HepG2 (cell line): ENCODE measurements at regions not wholly inside any gene's neighbourhood (a gene's known extent, or its start where the extent isn't known, plus 50 kb on each side); places are given as distances from the start of the nearest gene placed in this dataset.
A peak's percentile ranks its signal among the peaks of the same experiment; 100 is the strongest.

ENCODE experiments used
- ATAC-seq: fragments of 200-7000 bp; cut with Tn5 transposase; 3 replicates; pipeline ENCODE4 v1.9.1; 2020; ENCODE audit warnings: mild to moderate bottlenecking, moderate library complexity
- BruUV-seq: library from RNA; stranded (reverse); fragments of 400-500 nt; replicated peaks from 2 replicates; lab custom pipeline; 2021; lab: Mats Ljungman, UMichigan
- CTCF ChIA-PET: fragments of 300-600 bp; formaldehyde crosslinking; extraction: SDS; loops from one replicate; lab custom pipeline; 2021; ENCODE audit warnings: low total read pairs, inconsistent platforms, low intra/inter-chr PET ratio; lab: Yijun Ruan, JAX
- POLR2A ChIA-PET: fragments of 350-600 bp; sonication (Branson Sonifier 250); formaldehyde crosslinking; loops from one replicate; lab custom pipeline; 2020; ENCODE audit warnings: antibody characterized with exemption, inconsistent platforms; lab: Yijun Ruan, JAX
- DNase-seq: peaks from one replicate; pipeline ENCODE4 v3.0.0-alpha.2; 2015; ENCODE audit warnings: low spot score
- FAIRE-seq: peaks from 3 replicates; lab custom pipeline; 2011; peaks lifted over from hg19 to GRCh38; lab: Jason Lieb, UNC
- H2AFZ ChIP-seq: one replicate; pipeline ENCODE4 v1.6.1; 2011; ENCODE audit warnings: low read length, inconsistent platforms
- H3K27ac ChIP-seq: fragments of 300-600 bp; 3 replicates; pipeline ENCODE4 v1.8.0; 2011; ENCODE audit warnings: mixed run types, mild to moderate bottlenecking, mixed read lengths, low read length, inconsistent platforms; ENCODE audit not compliant: insufficient read depth; ENCODE audit errors: extremely low read length
- H3K27me3 ChIP-seq, 2 experiments: fragments of 200-600 bp in 1 of 2; 2 replicates in 1 of 2; 3 replicates in 1 of 2; pipeline versions ENCODE4 v1.6.0 to v1.8.0; 2011; ENCODE audit warnings: low read length in 2 of 2, mild to moderate bottlenecking in 2 of 2, moderate library complexity in 2 of 2, inconsistent platforms in 1 of 2; ENCODE audit not compliant: insufficient read depth in 2 of 2, control insufficient read depth in 1 of 2
- H3K36me3 ChIP-seq, 2 experiments: fragments of 200-600 bp in 1 of 2; replicated peaks in 1 of 2; 2 replicates in 1 of 2; 3 replicates in 1 of 2; pipeline versions ENCODE4 v1.5.1 to v1.8.0; 2011; ENCODE audit warnings: low read length in 2 of 2, inconsistent platforms in 1 of 2; ENCODE audit not compliant: insufficient read depth in 2 of 2, control insufficient read depth in 1 of 2
- H3K4me1 ChIP-seq: 2 replicates; pipeline ENCODE4 v1.5.1; 2012; ENCODE audit warnings: low read length, inconsistent platforms; ENCODE audit not compliant: insufficient read depth
- H3K4me2 ChIP-seq: 2 replicates; pipeline ENCODE4 v1.6.0; 2011; ENCODE audit warnings: low read depth, low read length, inconsistent platforms
- H3K4me3 ChIP-seq, 3 experiments: fragments of 200-600 bp in 1 of 3; sonication (generic), shearing (Covaris generic) in 1 of 3; replicated peaks in 1 of 3; 2 replicates each; pipeline ENCODE4 v1.5.1; 2011 to 2016; ENCODE audit warnings: low read length in 3 of 3, inconsistent platforms in 2 of 3, low read depth in 2 of 3, mild to moderate bottlenecking in 2 of 3, control low read depth in 1 of 3, mixed read lengths in 1 of 3; ENCODE audit not compliant: insufficient read depth in 1 of 3
- H3K79me2 ChIP-seq: one replicate; pipeline ENCODE4 v1.6.1; 2011; ENCODE audit warnings: low read length, inconsistent platforms; ENCODE audit not compliant: insufficient read depth
- H3K9ac ChIP-seq: 2 replicates; pipeline ENCODE4 v1.6.0; 2011; ENCODE audit warnings: mild to moderate bottlenecking, low read depth, low read length, inconsistent platforms; ENCODE audit not compliant: insufficient read depth
- H3K9me3 ChIP-seq: 2 replicates; pipeline ENCODE4 v1.5.1; 2012; ENCODE audit warnings: mild to moderate bottlenecking, low read length
- H4K20me1 ChIP-seq: 2 replicates; pipeline ENCODE4 v1.6.0; 2011; ENCODE audit warnings: inconsistent platforms, mild to moderate bottlenecking, low read length, moderate library complexity; ENCODE audit not compliant: insufficient read depth
- JDP2 ChIP-seq: sonication (generic); formaldehyde crosslinking; IDR thresholded peaks from 2 replicates; pipeline ENCODE4 v1.8.1; 2022; ENCODE audit warnings: missing genetic modification reagents, borderline replicate concordance
- KDM4B ChIP-seq: sonication (generic); formaldehyde crosslinking; IDR thresholded peaks from 2 replicates; pipeline ENCODE4 v1.4.0; 2020; ENCODE audit warnings: missing genetic modification reagents
- KDM5A ChIP-seq: fragments of 200-600 bp; sonication (generic); IDR thresholded peaks from 2 replicates; pipeline ENCODE4 v1.7.0; 2018; ENCODE audit warnings: antibody characterized with exemption, mild to moderate bottlenecking, low read length, borderline replicate concordance
- MTA3 ChIP-seq: sonication (generic); formaldehyde crosslinking; IDR thresholded peaks from 2 replicates; pipeline ENCODE4 v1.4.0; 2020; ENCODE audit warnings: missing genetic modification reagents
- NFE2 ChIP-seq: sonication (generic); formaldehyde crosslinking; IDR thresholded peaks from 2 replicates; pipeline ENCODE4 v1.4.0; 2020; ENCODE audit warnings: missing genetic modification reagents
- PLRG1 ChIP-seq: fragments of 450-650 bp; conservative IDR thresholded peaks from 2 replicates; pipeline ENCODE4 v1.6.1; 2016
- RAD51 ChIP-seq: fragments of 450-650 bp; IDR thresholded peaks from 2 replicates; pipeline ENCODE4 v1.6.1; 2016; ENCODE audit warnings: borderline replicate concordance
- SPEN ChIP-seq: sonication (generic); formaldehyde crosslinking; IDR thresholded peaks from 2 replicates; pipeline ENCODE4 v1.5.1; 2020; ENCODE audit warnings: low read depth, mild to moderate bottlenecking, missing genetic modification reagents
- U2AF1 ChIP-seq: fragments of 200-400 bp; formaldehyde crosslinking; optimal IDR thresholded peaks from 2 replicates; pipeline ENCODE3; 2017; ENCODE audit warnings: mild to moderate bottlenecking, low read depth, low read length
- ZNF256 ChIP-seq: sonication (generic); formaldehyde crosslinking; conservative IDR thresholded peaks from 2 replicates; pipeline ENCODE4 v1.4.0; 2020; ENCODE audit warnings: missing genetic modification reagents
- ZNF670 ChIP-seq: sonication (generic); formaldehyde crosslinking; IDR thresholded peaks from 2 replicates; pipeline ENCODE4 v1.8.0; 2022; ENCODE audit warnings: mild to moderate bottlenecking, missing genetic modification reagents, borderline replicate concordance
- ZNF777 ChIP-seq: sonication (generic); formaldehyde crosslinking; IDR thresholded peaks from 2 replicates; pipeline ENCODE4 v1.4.0; 2020; ENCODE audit warnings: missing genetic modification reagents
- WGBS: methylation state at CpG from one replicate; pipeline ENCODE4 v1.1.6; 2017; ENCODE audit warnings: low lambda C conversion rate; 5-methylcytosine and 5-hydroxymethylcytosine counted together
- in situ Hi-C: cut with HindIII; loops from 2 replicates; pipeline ENCODE4 v1.10.0; 2017; ENCODE audit warnings: low pct_unique_long_range_greater_than_20kb; ENCODE audit not compliant: extremely low pct_ligation_motif_present
- intact Hi-C: fragments of 100-400 bp; cut with micrococcal nuclease; formaldehyde crosslinking; loops from one replicate; pipeline ENCODE4 v1.10.0; 2022; ENCODE audit not compliant: unreplicated experiment

DNA sequence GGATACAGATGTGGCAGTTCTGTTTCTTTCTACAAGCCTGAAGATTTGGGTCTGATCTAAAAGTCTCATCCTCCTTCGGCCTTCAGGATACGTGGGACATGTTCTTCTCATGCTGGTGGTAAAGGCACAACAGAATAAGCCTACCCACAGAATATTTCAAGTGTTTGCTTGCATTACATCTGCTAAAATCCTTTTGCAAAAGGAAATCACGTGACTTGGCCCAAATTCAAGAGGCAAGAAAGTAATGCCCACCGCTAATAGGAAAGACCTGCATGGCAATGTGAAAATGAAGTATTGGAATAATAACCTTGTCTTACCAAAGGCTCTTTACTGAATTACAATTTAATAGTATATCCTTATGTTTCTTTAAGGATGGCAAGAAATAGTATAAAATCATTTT is 439.9 kb upstream of the TGFBR2 start:
- ATAC-seq (no peak), FAIRE-seq (no peak)
- intact Hi-C loops, result no loop called here

DNA sequence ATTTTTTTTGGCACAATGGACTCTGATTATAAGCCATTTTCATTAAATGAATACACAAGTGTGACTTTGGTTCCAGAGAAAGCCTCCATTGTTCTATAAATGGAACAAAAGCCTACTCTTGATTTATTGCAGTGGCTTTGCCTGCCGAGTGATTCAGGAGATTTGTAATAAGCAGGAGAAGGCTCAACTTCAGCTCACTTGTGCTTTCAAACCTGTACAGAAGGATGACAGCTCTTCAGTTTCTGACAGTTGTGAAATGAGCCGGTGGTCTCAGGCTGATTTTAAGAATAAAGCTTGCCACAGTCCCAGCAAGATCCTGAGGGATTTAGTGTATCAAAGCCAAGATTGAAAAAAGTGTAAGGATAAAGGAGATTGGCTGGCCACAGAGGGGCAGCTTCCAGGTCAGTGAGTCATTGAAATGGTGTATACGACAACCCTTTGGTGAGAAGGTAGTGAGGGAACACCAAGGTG is 438.8 kb upstream of the TGFBR2 start:
- no peaks in the 10 kb centered on the region for H3K36me3 ChIP-seq
- in situ Hi-C loops, result no loop called here
- ATAC-seq (no peak), FAIRE-seq (no peak), DNase-seq (no peak)
- no peaks in the 10 kb centered on the region for H3K27me3 ChIP-seq
- no peak overlapping the region for H2AFZ ChIP-seq
- intact Hi-C loops, result no loop called here
- peaks cover 24% of the 10 kb centered on the region for H3K4me1 ChIP-seq
- no peak overlapping the region for H3K9ac ChIP-seq
- H3K27ac ChIP-seq, result no peak overlapping the region
- WGBS, result 53% methylated on average over 3 of the region's 3 CpGs
- POLR2A ChIA-PET, result no interaction called here
- no peak overlapping the region for H3K4me3 ChIP-seq
- no peaks in the 10 kb centered on the region for H4K20me1 ChIP-seq
- no TSS peak for BruUV-seq
- no peaks in the 10 kb centered on the region for H3K9me3 ChIP-seq
- CTCF ChIA-PET, result no interaction called here
- no peaks in the 10 kb centered on the region for H3K79me2 ChIP-seq
- TF ChIP-seq MTA3 (CRISPR knock-in tag), result no peak
- no peak overlapping the region for H3K4me2 ChIP-seq

More for the DNA sequence above, 439.9 kb upstream of the TGFBR2 start:
- Histone ChIP-seq H3K27me3 (no peaks in the 10 kb centered on the region), H3K9ac (no peak overlapping the region), H4K20me1 (no peaks in the 10 kb centered on the region), H2AFZ (no peak overlapping the region), H3K79me2 (no peaks in the 10 kb centered on the region), H3K27ac (no peak overlapping the region)
- DNase-seq, result no peak
- POLR2A ChIA-PET, result no interaction called here
- CTCF ChIA-PET, result no interaction called here
- WGBS, result 57% methylated on average over 4 of the region's 4 CpGs
- in situ Hi-C loops, result no loop called here
- TF ChIP-seq RAD51 (peak; percentile 57; the same call in 1 of the 2 replicates), PLRG1 (no peak)
- TF ChIP-seq, all 625 proteins: peak for 1
- Histone ChIP-seq H3K4me3 (no peak overlapping the region), H3K9me3 (no peaks in the 10 kb centered on the region), H3K4me1 (peaks cover 21% of the 10 kb centered on the region), H3K36me3 (no peaks in the 10 kb centered on the region), H3K4me2 (no peak overlapping the region)
- no TSS peak for BruUV-seq

DNA sequence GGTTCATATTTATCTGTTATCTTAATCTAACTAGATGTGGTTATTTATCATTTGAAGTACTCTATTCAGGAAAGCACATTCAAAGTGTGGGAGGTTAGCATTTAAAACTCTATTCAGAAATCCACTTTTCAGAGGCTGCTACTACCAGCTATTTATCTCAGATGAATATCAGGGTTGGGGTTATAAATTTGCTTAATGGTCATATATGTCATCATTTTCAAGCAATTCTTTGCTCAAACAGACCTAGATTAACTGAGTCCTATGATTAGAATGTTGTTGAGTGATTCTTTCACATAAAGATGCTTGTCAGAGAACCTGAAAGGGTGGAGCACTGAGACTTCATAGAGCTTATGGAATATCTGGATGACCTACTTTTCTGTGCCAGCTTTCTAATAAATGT is 436.9 kb upstream of the TGFBR2 start:
- intact Hi-C loops, result no loop called here
- DNase-seq, result no peak
- H4K20me1 ChIP-seq, result no peaks in the 10 kb centered on the region
- peaks cover 24% of the 10 kb centered on the region for H3K4me1 ChIP-seq
- H3K27ac ChIP-seq, result no peak overlapping the region
- no peak overlapping the region for H3K4me3 ChIP-seq
- no peak for ATAC-seq
- H3K27me3 ChIP-seq, result no peaks in the 10 kb centered on the region
- no peaks in the 10 kb centered on the region for H3K9me3 ChIP-seq
- ChIA-PET CTCF (no interaction called here), POLR2A (no interaction called here)
- no peak overlapping the region for H2AFZ ChIP-seq
- no TSS peak for BruUV-seq
- no peaks in the 10 kb centered on the region for H3K79me2 ChIP-seq
- FAIRE-seq, result no peak
- in situ Hi-C loops, result no loop called here
- H3K4me2 ChIP-seq, result no peak overlapping the region
- H3K9ac ChIP-seq, result no peak overlapping the region
- H3K36me3 ChIP-seq, result no peaks in the 10 kb centered on the region
- no peak for TF ChIP-seq JDP2 (CRISPR knock-in tag)
- TF ChIP-seq KDM5A, result no peak
- no peak for TF ChIP-seq U2AF1
- no peak for TF ChIP-seq ZNF777 (CRISPR knock-in tag)
- no peak for TF ChIP-seq ZNF256
- no peak for TF ChIP-seq SPEN (CRISPR knock-in tag)
- TF ChIP-seq KDM4B, result no peak
- no peak for TF ChIP-seq NFE2 (CRISPR knock-in tag)
- TF ChIP-seq ZNF670 (CRISPR knock-in tag), result no peak
